Astrocyte (in vitro differentiated cells and primary cell): ENCODE measurements at regions not wholly inside any gene's neighbourhood (a gene's known extent, or its start where the extent isn't known, plus 50 kb on each side); places are given as distances from the start of the nearest gene placed in this dataset.

Source experiments
- DNase-seq: peaks from one replicate; pipeline ENCODE4 v3.0.0-alpha.2; 2010; ENCODE audit warnings: low read depth
- FAIRE-seq: peaks from 2 replicates; lab custom pipeline; 2011; peaks lifted over from hg19 to GRCh38; lab: Jason Lieb, UNC
- H2AFZ ChIP-seq: 2 replicates; pipeline ENCODE4 v1.6.0; 2012; ENCODE audit warnings: low read depth, low read length, inconsistent platforms
- H3K27ac ChIP-seq: 2 replicates; pipeline ENCODE4 v1.5.1; 2011; ENCODE audit warnings: low read depth, low read length, inconsistent platforms
- H3K27me3 ChIP-seq: 2 replicates; pipeline ENCODE4 v1.6.0; 2011; ENCODE audit warnings: low read length, inconsistent platforms; ENCODE audit not compliant: insufficient read depth
- H3K36me3 ChIP-seq: 2 replicates; pipeline ENCODE4 v1.5.1; 2011; ENCODE audit warnings: low read length, inconsistent platforms; ENCODE audit not compliant: insufficient read depth
- H3K4me1 ChIP-seq: 2 replicates; pipeline ENCODE4 v1.5.1; 2011; ENCODE audit warnings: low read length, inconsistent platforms; ENCODE audit not compliant: insufficient read depth
- H3K4me2 ChIP-seq: 2 replicates; pipeline ENCODE4 v1.6.0; 2012; ENCODE audit warnings: low read length, inconsistent platforms
- H3K4me3 ChIP-seq: 2 replicates; pipeline ENCODE4 v1.5.1; 2011; ENCODE audit warnings: low read depth, mild to moderate bottlenecking, low read length, inconsistent platforms; ENCODE audit not compliant: insufficient read depth
- H3K79me2 ChIP-seq: 2 replicates; pipeline ENCODE4 v1.6.0; 2012; ENCODE audit warnings: mild to moderate bottlenecking, low read length, inconsistent platforms; ENCODE audit not compliant: insufficient read depth
- H3K9ac ChIP-seq: 2 replicates; pipeline ENCODE4 v1.6.0; 2012; ENCODE audit warnings: mild to moderate bottlenecking, low read length, inconsistent platforms
- H3K9me3 ChIP-seq: 2 replicates; pipeline ENCODE4 v1.5.1; 2012; ENCODE audit warnings: low read depth, mild to moderate bottlenecking, low read length, inconsistent platforms; ENCODE audit not compliant: insufficient read depth
- H4K20me1 ChIP-seq: 2 replicates; pipeline ENCODE4 v1.6.0; 2012; ENCODE audit warnings: low read length, inconsistent platforms; ENCODE audit not compliant: insufficient read depth
- H3K27ac Mint-ChIP-seq: one replicate; pipeline ENCODE4 v1.8.0; 2021; ENCODE audit warnings: mild to moderate bottlenecking, mixed read lengths; ENCODE audit not compliant: unreplicated experiment
- H3K27me3 Mint-ChIP-seq: one replicate; pipeline ENCODE4 v1.8.0; 2021; ENCODE audit warnings: low read depth, mixed read lengths; ENCODE audit not compliant: unreplicated experiment
- H3K36me3 Mint-ChIP-seq: one replicate; pipeline ENCODE4 v1.8.0; 2021; ENCODE audit warnings: low read depth, mixed read lengths; ENCODE audit not compliant: unreplicated experiment
- H3K4me1 Mint-ChIP-seq: one replicate; pipeline ENCODE4 v1.8.0; 2021; ENCODE audit warnings: low read depth, mixed read lengths; ENCODE audit not compliant: unreplicated experiment
- H3K4me3 Mint-ChIP-seq: one replicate; pipeline ENCODE4 v1.8.0; 2021; ENCODE audit warnings: mild to moderate bottlenecking, moderate library complexity, mixed read lengths; ENCODE audit not compliant: unreplicated experiment
- H3K9me3 Mint-ChIP-seq: one replicate; pipeline ENCODE4 v1.8.0; 2021; ENCODE audit warnings: mild to moderate bottlenecking, mixed read lengths; ENCODE audit not compliant: unreplicated experiment
- CTCF ChIP-seq: IDR thresholded peaks from 2 replicates; pipeline ENCODE4 v1.5.1; 2011; ENCODE audit warnings: low read depth, mild to moderate bottlenecking, inconsistent platforms, low read length, moderate library complexity; ENCODE audit not compliant: insufficient read depth
- EZH2 ChIP-seq: IDR thresholded peaks from 2 replicates; pipeline ENCODE4 v1.6.1; 2012; ENCODE audit warnings: mild to moderate bottlenecking, low read length, inconsistent platforms; ENCODE audit not compliant: insufficient read depth

DNA sequence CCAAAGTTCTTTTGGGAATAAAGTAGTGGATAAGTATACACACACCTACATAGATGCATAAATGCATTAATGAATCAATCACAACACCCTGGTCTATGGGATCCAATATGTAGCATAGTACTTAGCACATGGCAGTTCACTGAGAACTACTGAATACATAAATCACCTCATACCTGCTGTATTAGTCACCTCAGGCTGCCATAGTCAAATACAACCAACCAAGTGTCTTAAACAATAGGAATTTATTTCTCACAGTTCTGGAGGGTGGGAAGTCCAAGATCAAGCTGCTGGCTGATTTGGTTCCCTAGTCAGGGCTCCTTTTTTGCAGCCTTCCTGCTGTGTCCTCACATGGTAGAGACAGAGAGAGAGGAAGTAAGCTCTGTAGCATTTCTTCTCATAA is 228.2 kb downstream of the NHLRC3 start:
- no peaks in the 10 kb centered on the region for H3K36me3 Mint-ChIP-seq
- Histone ChIP-seq H3K4me1 (no peaks in the 10 kb centered on the region), H3K27me3 (no peaks in the 10 kb centered on the region), H3K27ac (no peak overlapping the region), H3K79me2 (no peaks in the 10 kb centered on the region), H4K20me1 (no peaks in the 10 kb centered on the region), H3K9me3 (no peaks in the 10 kb centered on the region), H3K4me2 (no peak overlapping the region), H2AFZ (no peak overlapping the region), H3K36me3 (no peaks in the 10 kb centered on the region), H3K4me3 (no peak overlapping the region), H3K9ac (no peak overlapping the region)
- no peaks in the 10 kb centered on the region for H3K4me1 Mint-ChIP-seq
- FAIRE-seq (no peak), DNase-seq (no peak)
- no peak overlapping the region for H3K4me3 Mint-ChIP-seq
- H3K9me3 Mint-ChIP-seq, result peaks cover 9% of the 10 kb centered on the region
- H3K27ac Mint-ChIP-seq, result no peak overlapping the region
- no peak for TF ChIP-seq EZH2
- no peak for TF ChIP-seq CTCF
- H3K27me3 Mint-ChIP-seq, result no peaks in the 10 kb centered on the region

- Histone ChIP-seq H3K9ac (no peak overlapping the region), H2AFZ (no peak overlapping the region), H3K36me3 (no peaks in the 10 kb centered on the region), H3K4me2 (no peak overlapping the region), H3K9me3 (no peaks in the 10 kb centered on the region), H3K27ac (no peak overlapping the region), H3K4me1 (no peaks in the 10 kb centered on the region), H3K4me3 (no peak overlapping the region), H3K79me2 (no peaks in the 10 kb centered on the region), H3K27me3 (no peaks in the 10 kb centered on the region), H4K20me1 (no peaks in the 10 kb centered on the region)
- no peak overlapping the region for H3K4me3 Mint-ChIP-seq
- H3K4me1 Mint-ChIP-seq, result no peaks in the 10 kb centered on the region
- H3K9me3 Mint-ChIP-seq, result peaks cover 9% of the 10 kb centered on the region
- TF ChIP-seq CTCF (no peak), EZH2 (no peak)
- FAIRE-seq (no peak), DNase-seq (no peak)
- H3K27ac Mint-ChIP-seq, result no peak overlapping the region
- no peaks in the 10 kb centered on the region for H3K27me3 Mint-ChIP-seq
- H3K36me3 Mint-ChIP-seq, result no peaks in the 10 kb centered on the region
Measured at GRCh38 chr13:39268398-39268797, 230.1 kb downstream of the NHLRC3 start.

GRCh38 chr13:39269004-39269403 is 230.7 kb downstream of the NHLRC3 start:
- no peak overlapping the region for H3K9ac ChIP-seq
- no peaks in the 10 kb centered on the region for H4K20me1 ChIP-seq
- Mint-ChIP-seq H3K27ac (no peak overlapping the region), H3K4me1 (no peaks in the 10 kb centered on the region), H3K9me3 (peaks cover 9% of the 10 kb centered on the region), H3K27me3 (no peaks in the 10 kb centered on the region), H3K36me3 (no peaks in the 10 kb centered on the region), H3K4me3 (no peak overlapping the region)
- H3K4me1 ChIP-seq, result no peaks in the 10 kb centered on the region
- FAIRE-seq (no peak), DNase-seq (no peak)
- H3K9me3 ChIP-seq, result no peaks in the 10 kb centered on the region
- no peaks in the 10 kb centered on the region for H3K36me3 ChIP-seq
- no peaks in the 10 kb centered on the region for H3K27me3 ChIP-seq
- no peak overlapping the region for H3K4me3 ChIP-seq
- H3K4me2 ChIP-seq, result no peak overlapping the region
- H2AFZ ChIP-seq, result no peak overlapping the region
- TF ChIP-seq EZH2, result no peak
- TF ChIP-seq CTCF, result no peak
- no peak overlapping the region for H3K27ac ChIP-seq
- no peaks in the 10 kb centered on the region for H3K79me2 ChIP-seq
